KBM-7 (cell line): ENCODE measurements at regions not wholly inside any gene's neighbourhood (a gene's known extent, or its start where the extent isn't known, plus 50 kb on each side); places are given as distances from the start of the nearest gene placed in this dataset.

Source experiments
- DNase-seq: peaks from one replicate; pipeline ENCODE4 v3.0.0-alpha.2; 2015
- in situ Hi-C: fragments of 300-500 bp; cut with MboI; formaldehyde crosslinking; loops from 2 replicates; pipeline ENCODE4 v1.14.3; 2020; ENCODE audit warnings: low sequenced_read_pairs, low pct_unique_long_range_greater_than_20kb, mixed read lengths

GRCh38 chr9:106333481-106333880, 529.5 kb upstream of the ZNF462 start:
- no peak for DNase-seq
- in situ Hi-C loops = no loop called here

- in situ Hi-C loops = no loop called here
- no peak for DNase-seq
Measured at GRCh38 chr9:106334081-106334480, 528.9 kb upstream of the ZNF462 start.

GRCh38 chr9:106339882-106340281, 523.1 kb upstream of the ZNF462 start:
- in situ Hi-C loops = no loop called here
- no peak for DNase-seq

GRCh38 chr9:106350777-106351176, 512.2 kb upstream of the ZNF462 start:
- DNase-seq = peak; percentile 12
- in situ Hi-C loops = no loop called here

GRCh38 chr9:106356924-106357323, 506.0 kb upstream of the ZNF462 start:
- in situ Hi-C loops = no loop called here
- DNase-seq = no peak

GRCh38 chr9:106358331-106358730, 504.6 kb upstream of the ZNF462 start:
- in situ Hi-C loops = no loop called here
- no peak for DNase-seq

- no peak for DNase-seq
- in situ Hi-C loops = no loop called here
Measured at GRCh38 chr9:106376689-106377088, 486.3 kb upstream of the ZNF462 start.

GRCh38 chr9:106383072-106383471, 479.9 kb upstream of the ZNF462 start:
- in situ Hi-C loops = no loop called here
- no peak for DNase-seq

GRCh38 chr9:106387965-106388364, 475.0 kb upstream of the ZNF462 start:
- in situ Hi-C loops = no loop called here
- no peak for DNase-seq

GRCh38 chr9:106393226-106393625, 469.7 kb upstream of the ZNF462 start:
- in situ Hi-C loops = no loop called here

GRCh38 chr9:106400170-106400569, 462.8 kb upstream of the ZNF462 start:
- in situ Hi-C loops = no loop called here
- DNase-seq = no peak

More at GRCh38 chr9:106393226-106393625, 469.7 kb upstream of the ZNF462 start:
- DNase-seq = no peak

- DNase-seq = no peak
- in situ Hi-C loops = no loop called here
Measured at GRCh38 chr9:106400950-106401349, 462.0 kb upstream of the ZNF462 start.

- no peak for DNase-seq
- in situ Hi-C loops = no loop called here
Measured at GRCh38 chr9:106403081-106403480, 459.9 kb upstream of the ZNF462 start.

GRCh38 chr9:106404137-106404536, 458.8 kb upstream of the ZNF462 start:
- DNase-seq = no peak
- in situ Hi-C loops = no loop called here

- in situ Hi-C loops = no loop called here
- no peak for DNase-seq
Measured at GRCh38 chr9:106405871-106406435, 457.0 kb upstream of the ZNF462 start.

GRCh38 chr9:106414042-106414441, 448.9 kb upstream of the ZNF462 start:
- no peak for DNase-seq
- in situ Hi-C loops = no loop called here

GRCh38 chr9:106417685-106418084, 445.3 kb upstream of the ZNF462 start:
- in situ Hi-C loops = no loop called here
- no peak for DNase-seq

GRCh38 chr9:106419829-106420228, 443.1 kb upstream of the ZNF462 start:
- DNase-seq = no peak

GRCh38 chr9:106420511-106420944, 442.4 kb upstream of the ZNF462 start:
- in situ Hi-C loops = no loop called here
- no peak for DNase-seq

More at GRCh38 chr9:106419829-106420228, 443.1 kb upstream of the ZNF462 start:
- in situ Hi-C loops = no loop called here

GRCh38 chr9:106421772-106422171, 441.2 kb upstream of the ZNF462 start:
- no peak for DNase-seq
- in situ Hi-C loops = no loop called here

GRCh38 chr9:106423575-106423974, 439.4 kb upstream of the ZNF462 start:
- no peak for DNase-seq
- in situ Hi-C loops = no loop called here
